GM12891 (cell line): ENCODE measurements at regions not wholly inside any gene's neighbourhood (a gene's known extent, or its start where the extent isn't known, plus 50 kb on each side); places are given as distances from the start of the nearest gene placed in this dataset.

ENCODE experiments used
- DNase-seq: peaks from one replicate; pipeline ENCODE4 v3.0.0; 2011; ENCODE audit warnings: low spot score; ENCODE audit not compliant: insufficient read length
- FAIRE-seq: peaks from 2 replicates; lab custom pipeline; 2011; peaks lifted over from hg19 to GRCh38; lab: Jason Lieb, UNC
- PAX5 ChIP-seq: IDR thresholded peaks from 2 replicates; pipeline ENCODE4 v1.6.1; 2011; ENCODE audit warnings: low read length, moderate library complexity, mild to moderate bottlenecking; ENCODE audit not compliant: insufficient read depth, severe bottlenecking
- POLR2A ChIP-seq: IDR thresholded peaks from 2 replicates; pipeline ENCODE4 v1.6.1; 2011; ENCODE audit warnings: low read depth, low read length, control low read depth
- POLR2AphosphoS5 ChIP-seq: IDR thresholded peaks from 2 replicates; pipeline ENCODE4 v1.6.1; 2011; ENCODE audit warnings: low read depth, low read length, control low read depth
- POU2F2 ChIP-seq: IDR thresholded peaks from 2 replicates; pipeline ENCODE4 v1.6.1; 2011; ENCODE audit warnings: low read depth, mild to moderate bottlenecking, control low read depth, low read length, moderate library complexity
- SPI1 ChIP-seq: IDR thresholded peaks from 2 replicates; pipeline ENCODE4 v1.6.1; 2011; ENCODE audit warnings: low read depth, low read length, control low read depth
- TAF1 ChIP-seq: IDR thresholded peaks from 2 replicates; pipeline ENCODE4 v1.6.1; 2011; ENCODE audit warnings: low read depth, low read length, control low read depth

- TF ChIP-seq PAX5 (no peak), TAF1 (no peak), POU2F2 (no peak), SPI1 (no peak)
- FAIRE-seq, result peak; percentile 33
- no peak for DNase-seq
Measured at GRCh38 chr9:94168203-94169000, 84.1 kb downstream of the PTPDC1 start.

DNA sequence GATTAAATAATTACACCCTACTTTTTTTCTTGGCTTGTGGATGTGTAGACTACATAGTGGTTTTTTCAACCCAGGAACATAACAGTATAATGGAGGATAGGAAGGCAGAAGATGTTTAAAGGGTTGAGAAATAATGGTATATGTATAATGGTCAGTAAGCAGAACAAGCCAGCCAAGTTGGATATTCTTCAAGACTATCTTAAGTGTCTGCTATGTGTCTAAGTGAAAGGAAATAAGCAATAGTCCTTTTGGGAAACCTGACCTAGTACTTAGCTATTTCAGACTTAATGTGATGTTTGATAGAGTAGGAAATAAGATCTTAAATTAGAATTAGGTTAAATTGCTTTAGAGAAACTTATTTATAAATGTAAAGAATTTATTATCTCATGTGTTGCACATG is 85.7 kb downstream of the PTPDC1 start:
- TF ChIP-seq SPI1 (no peak), POLR2AphosphoS5 (no peak)
- DNase-seq, result no peak
- no peak for FAIRE-seq

GRCh38 chr9:94173632-94174031 is 85.5 kb upstream of the ZNF169 start:
- FAIRE-seq, result peak; percentile 68

DNA sequence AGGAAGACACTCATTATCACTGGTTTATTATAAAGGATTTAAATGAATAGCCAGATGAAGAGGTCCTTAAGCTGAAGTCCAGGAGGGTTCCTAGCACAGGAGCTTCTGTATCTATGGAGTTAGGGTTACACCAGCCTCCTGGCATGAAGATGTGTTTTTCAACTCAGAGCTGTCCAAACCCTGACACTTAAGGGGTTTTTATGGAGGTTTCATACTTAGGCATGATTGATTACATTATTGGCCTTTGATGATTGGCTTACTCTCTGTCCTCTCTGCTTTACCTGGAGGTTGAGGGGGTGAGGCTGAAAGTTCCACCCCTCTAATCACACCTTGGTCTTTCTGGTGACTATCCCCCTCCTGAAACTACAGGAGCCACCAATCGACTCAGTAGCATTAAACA is 84.9 kb upstream of the ZNF169 start:
- DNase-seq (no peak), FAIRE-seq (peak; percentile 50)
- no peak for TF ChIP-seq PAX5
- TF ChIP-seq POLR2A, result no peak
- TF ChIP-seq SPI1, result no peak
- no peak for TF ChIP-seq POU2F2
- no peak for TF ChIP-seq POLR2AphosphoS5
- no peak for TF ChIP-seq TAF1

More at GRCh38 chr9:94173632-94174031, 85.5 kb upstream of the ZNF169 start:
- DNase-seq, result no peak
- no peak for TF ChIP-seq TAF1
- no peak for TF ChIP-seq POLR2AphosphoS5
- no peak for TF ChIP-seq POLR2A
- TF ChIP-seq PAX5, result no peak
- no peak for TF ChIP-seq SPI1
- no peak for TF ChIP-seq POU2F2

GRCh38 chr9:94175669-94176068 is 83.4 kb upstream of the ZNF169 start:
- FAIRE-seq (no peak), DNase-seq (no peak)
- TF ChIP-seq POU2F2, result no peak
- peak; percentile 71 for TF ChIP-seq SPI1
- TF ChIP-seq PAX5, result no peak
- TF ChIP-seq POLR2AphosphoS5, result no peak

GRCh38 chr9:94176608-94177007 is 82.5 kb upstream of the ZNF169 start:
- DNase-seq, result no peak
- no peak; the same call in 1 of the 2 replicates for TF ChIP-seq POLR2A
- 0 out of 2 replicates have a peak, but pooled peaks have one; percentile 19 for TF ChIP-seq POLR2AphosphoS5
- TF ChIP-seq TAF1, result no peak
- FAIRE-seq, result no peak

- no peak for TF ChIP-seq POU2F2
- no peak for TF ChIP-seq POLR2A
- TF ChIP-seq PAX5, result no peak
- no peak for TF ChIP-seq TAF1
- no peak for TF ChIP-seq POLR2AphosphoS5
- TF ChIP-seq SPI1, result no peak
- peak; percentile 26 for FAIRE-seq
- no peak for DNase-seq
Measured at GRCh38 chr9:94178927-94179326, 80.2 kb upstream of the ZNF169 start.

DNA sequence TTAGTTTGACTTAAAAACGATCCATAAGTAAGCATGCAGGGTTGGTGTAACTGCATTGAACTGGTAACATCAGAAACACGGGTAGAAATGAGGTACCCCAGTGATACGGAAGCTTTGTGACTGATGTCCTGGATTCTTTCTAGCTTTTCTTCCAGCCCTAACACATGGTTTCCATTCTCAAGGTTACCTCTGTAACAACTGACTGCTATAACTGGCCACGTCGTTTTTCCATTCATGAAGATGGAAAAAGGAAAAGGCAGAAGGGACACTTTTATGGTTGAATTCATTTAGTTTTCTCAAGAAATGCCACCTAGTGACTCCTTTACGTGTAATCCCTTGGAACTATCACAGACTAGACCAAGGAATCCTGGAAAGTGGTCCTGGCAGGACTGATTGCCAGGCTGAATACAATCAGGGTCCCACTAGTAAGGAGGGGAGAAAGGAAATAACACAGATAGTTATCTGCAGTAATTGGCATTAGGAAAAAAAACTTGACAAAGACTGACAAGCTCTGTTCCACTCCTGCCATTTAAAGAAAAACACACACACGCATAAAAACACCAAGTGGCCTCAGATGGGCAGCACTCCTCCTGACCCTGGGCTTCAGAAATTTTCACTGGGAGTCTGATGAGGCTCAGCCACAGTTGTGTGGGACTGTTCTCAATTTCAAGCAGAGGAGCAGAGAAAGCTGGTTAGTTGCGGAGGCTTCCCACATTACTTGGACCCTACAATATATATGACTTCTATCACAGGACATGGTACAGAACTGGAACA is 77.5 kb upstream of the ZNF169 start:
- peak; percentile 35 for FAIRE-seq
- TF ChIP-seq POU2F2 (no peak), TAF1 (no peak), POLR2AphosphoS5 (no peak), POLR2A (no peak), PAX5 (no peak), SPI1 (no peak)

GRCh38 chr9:94182532-94182931 is 76.6 kb upstream of the ZNF169 start:
- DNase-seq, result no peak
- peak; percentile 65 for FAIRE-seq
- TF ChIP-seq POLR2A (no peak), TAF1 (no peak), POU2F2 (peak; percentile 60; the same call in 1 of the 2 replicates), POLR2AphosphoS5 (no peak), SPI1 (peak; percentile 92)

More for the DNA sequence above, 77.5 kb upstream of the ZNF169 start:
- DNase-seq, result no peak

- no peak for TF ChIP-seq TAF1
- TF ChIP-seq POLR2A, result no peak
- TF ChIP-seq PAX5, result no peak
- TF ChIP-seq SPI1, result no peak
- TF ChIP-seq POU2F2, result no peak
- TF ChIP-seq POLR2AphosphoS5, result no peak
- DNase-seq, result no peak
- peak; percentile 28 for FAIRE-seq
Measured at GRCh38 chr9:94183240-94183999, 75.7 kb upstream of the ZNF169 start.
